Mesenchymal stem cell (in vitro differentiated cells and primary cell): ENCODE measurements at regions not wholly inside any gene's neighbourhood (a gene's known extent, or its start where the extent isn't known, plus 50 kb on each side); places are given as distances from the start of the nearest gene placed in this dataset.

Source experiments
- DNase-seq: peaks from one replicate; pipeline ENCODE4 v3.0.0-alpha.2; 2013
- H2AFZ ChIP-seq: one replicate; pipeline ENCODE4 v1.6.1; 2013; ENCODE audit warnings: low read depth, mild to moderate bottlenecking, control low read depth, inconsistent platforms, low read length, moderate library complexity
- H2AK5ac ChIP-seq: 2 replicates; pipeline ENCODE4 v1.6.1; 2013; ENCODE audit warnings: low read length, moderate library complexity, mild to moderate bottlenecking, inconsistent platforms; ENCODE audit not compliant: severe bottlenecking
- H2BK120ac ChIP-seq: one replicate; pipeline ENCODE4 v1.6.1; 2013; ENCODE audit warnings: low read depth, mild to moderate bottlenecking, inconsistent platforms, low read length, moderate library complexity
- H2BK12ac ChIP-seq, 2 experiments: one replicate each; pipeline ENCODE4 v1.6.1; 2013; ENCODE audit warnings: inconsistent platforms in 2 of 2, low read length in 2 of 2, mild to moderate bottlenecking in 2 of 2, moderate library complexity in 2 of 2, control low read depth in 1 of 2
- H2BK15ac ChIP-seq: one replicate; pipeline ENCODE4 v1.6.1; 2013; ENCODE audit warnings: mild to moderate bottlenecking, low read depth, inconsistent platforms; ENCODE audit not compliant: poor library complexity, severe bottlenecking
- H2BK5ac ChIP-seq: 2 replicates; pipeline ENCODE4 v1.6.1; 2013; ENCODE audit warnings: low read depth, mild to moderate bottlenecking, low read length, control low read depth, inconsistent platforms; ENCODE audit not compliant: poor library complexity, severe bottlenecking
- H3K14ac ChIP-seq, 2 experiments: one replicate each; pipeline ENCODE4 v1.6.1; 2013; ENCODE audit warnings: inconsistent platforms in 2 of 2, low read length in 2 of 2, control low read depth in 1 of 2, mild to moderate bottlenecking in 1 of 2, moderate library complexity in 1 of 2
- H3K18ac ChIP-seq, 2 experiments: one replicate each; pipeline ENCODE4 v1.6.1; 2013; ENCODE audit warnings: inconsistent platforms in 2 of 2, low read length in 2 of 2, control low read depth in 1 of 2, low read depth in 1 of 2, mild to moderate bottlenecking in 1 of 2
- H3K23ac ChIP-seq, 2 experiments: one replicate each; pipeline ENCODE4 v1.6.1; 2013; ENCODE audit warnings: inconsistent platforms in 2 of 2, low read length in 2 of 2, mild to moderate bottlenecking in 2 of 2, moderate library complexity in 2 of 2, control low read depth in 1 of 2
- H3K27ac ChIP-seq: 2 replicates; pipeline ENCODE4 v1.5.1; 2013; ENCODE audit warnings: mild to moderate bottlenecking, moderate library complexity, low read length, control low read depth, inconsistent platforms; ENCODE audit not compliant: poor library complexity, severe bottlenecking
- H3K27me3 ChIP-seq, 2 experiments: 2 replicates each; pipeline versions ENCODE4 v1.6.1 to v1.7.0; 2013; ENCODE audit warnings: low read length in 2 of 2, mild to moderate bottlenecking in 2 of 2, moderate library complexity in 2 of 2, control low read depth in 1 of 2, inconsistent platforms in 1 of 2; ENCODE audit not compliant: control insufficient read depth in 1 of 2, insufficient read depth in 1 of 2
- H3K36me3 ChIP-seq, 2 experiments: 2 replicates each; pipeline versions ENCODE4 v1.6.1 to v1.7.0; 2013; ENCODE audit warnings: low read length in 2 of 2, control low read depth in 1 of 2, inconsistent platforms in 1 of 2, low read depth in 1 of 2, mild to moderate bottlenecking in 1 of 2; ENCODE audit not compliant: insufficient read depth in 2 of 2, control insufficient read depth in 1 of 2
- H3K4ac ChIP-seq, 2 experiments: one replicate each; pipeline ENCODE4 v1.6.1; 2013; ENCODE audit warnings: inconsistent platforms in 2 of 2, low read length in 2 of 2, mild to moderate bottlenecking in 2 of 2, moderate library complexity in 2 of 2, control low read depth in 1 of 2, low read depth in 1 of 2
- H3K4me1 ChIP-seq: 2 replicates; pipeline ENCODE4 v1.6.1; 2013; ENCODE audit warnings: low read depth, low read length, control low read depth; ENCODE audit not compliant: control insufficient read depth, insufficient read depth
- H3K4me2 ChIP-seq: 2 replicates; pipeline ENCODE4 v1.6.1; 2013; ENCODE audit warnings: low read length, mild to moderate bottlenecking, inconsistent platforms; ENCODE audit not compliant: poor library complexity, severe bottlenecking
- H3K4me3 ChIP-seq, 2 experiments: 2 replicates each; pipeline versions ENCODE4 v1.5.1 to v1.7.0; 2013; ENCODE audit warnings: low read length in 2 of 2, mild to moderate bottlenecking in 2 of 2, control low read depth in 1 of 2, low read depth in 1 of 2; ENCODE audit not compliant: insufficient read depth in 1 of 2
- H3K79me1 ChIP-seq: replicated peaks from 2 replicates; pipeline ENCODE4 v1.6.1; 2013; ENCODE audit warnings: mild to moderate bottlenecking, control low read depth, low read length, inconsistent platforms; ENCODE audit not compliant: poor library complexity, severe bottlenecking
- H3K9ac ChIP-seq: 2 replicates; pipeline ENCODE4 v1.7.0; 2013; ENCODE audit warnings: mild to moderate bottlenecking, low read length, moderate library complexity
- H3K9me3 ChIP-seq: 2 replicates; pipeline ENCODE4 v1.7.0; 2013; ENCODE audit warnings: mild to moderate bottlenecking, low read length; ENCODE audit not compliant: control insufficient read depth
- H4K8ac ChIP-seq: one replicate; pipeline ENCODE4 v1.6.1; 2013; ENCODE audit warnings: inconsistent platforms, mild to moderate bottlenecking, low read length, moderate library complexity
- H4K91ac ChIP-seq: one replicate; pipeline ENCODE4 v1.6.1; 2013; ENCODE audit warnings: mild to moderate bottlenecking, low read length, inconsistent platforms
- WGBS: methylation state at CpG from one replicate; pipeline ENCODE4 v1.1.7; 2013; ENCODE audit warnings: mixed read lengths; 5-methylcytosine and 5-hydroxymethylcytosine counted together

- H3K4me3 ChIP-seq: no peak overlapping the region
Observed at GRCh38 chr5:125054146-125054545, 307.7 kb upstream of the ZNF608 start.

GRCh38 chr5:125056671-125057485, 310.4 kb upstream of the ZNF608 start:
- no peak overlapping the region for H3K23ac ChIP-seq
- 86% methylated on average over 6 of the region's 6 CpGs for WGBS
- H3K4ac ChIP-seq: no peak overlapping the region
- H3K79me1 ChIP-seq: no peaks in the 10 kb centered on the region
- H3K27ac ChIP-seq: no peak overlapping the region
- H2BK5ac ChIP-seq: no peak overlapping the region
- H2BK15ac ChIP-seq: no peak overlapping the region
- no peak overlapping the region for H4K8ac ChIP-seq
- no peak overlapping the region for H2AFZ ChIP-seq
- H3K14ac ChIP-seq: no peak overlapping the region
- H2BK12ac ChIP-seq: no peak overlapping the region
- no peak overlapping the region for H3K4me2 ChIP-seq
- H3K18ac ChIP-seq: no peak overlapping the region
- H3K36me3 ChIP-seq: no peaks in the 10 kb centered on the region
- H4K91ac ChIP-seq: no peak overlapping the region
- H3K9ac ChIP-seq: no peak overlapping the region
- H3K27me3 ChIP-seq: no peaks in the 10 kb centered on the region
- no peak overlapping the region for H3K4me3 ChIP-seq
- H3K4me1 ChIP-seq: peaks cover 1% of the 10 kb centered on the region
- no peak overlapping the region for H2BK120ac ChIP-seq
- no peaks in the 10 kb centered on the region for H3K9me3 ChIP-seq
- DNase-seq: no peak
- no peak overlapping the region for H2AK5ac ChIP-seq

More at GRCh38 chr5:125054146-125054545, 307.7 kb upstream of the ZNF608 start:
- H2BK15ac ChIP-seq: no peak overlapping the region
- H3K4me1 ChIP-seq: peaks cover under 1% of the 10 kb centered on the region
- H3K27ac ChIP-seq: no peak overlapping the region
- no peak overlapping the region for H3K23ac ChIP-seq
- H2BK12ac ChIP-seq: no peak overlapping the region
- no peak overlapping the region for H2AFZ ChIP-seq
- no peak overlapping the region for H4K8ac ChIP-seq
- H3K14ac ChIP-seq: no peak overlapping the region
- H3K18ac ChIP-seq: no peak overlapping the region
- no peaks in the 10 kb centered on the region for H3K79me1 ChIP-seq
- H2BK5ac ChIP-seq: no peak overlapping the region
- H3K9me3 ChIP-seq: no peaks in the 10 kb centered on the region
- H3K4ac ChIP-seq: no peak overlapping the region
- H2BK120ac ChIP-seq: no peak overlapping the region
- DNase-seq: no peak
- no peaks in the 10 kb centered on the region for H3K27me3 ChIP-seq
- H3K9ac ChIP-seq: no peak overlapping the region
- H2AK5ac ChIP-seq: no peak overlapping the region
- WGBS: 90% methylated on average over 4 of the region's 4 CpGs
- no peaks in the 10 kb centered on the region for H3K36me3 ChIP-seq
- no peak overlapping the region for H3K4me2 ChIP-seq
- H4K91ac ChIP-seq: no peak overlapping the region

- no peak overlapping the region for H3K9ac ChIP-seq
- no peak overlapping the region for H2BK120ac ChIP-seq
- H3K4me3 ChIP-seq: no peak overlapping the region
- H3K4me1 ChIP-seq: peaks cover 1% of the 10 kb centered on the region
- H3K9me3 ChIP-seq: no peaks in the 10 kb centered on the region
- H3K4ac ChIP-seq: no peak overlapping the region
- H3K14ac ChIP-seq: no peak overlapping the region
- H3K23ac ChIP-seq: no peak overlapping the region
- H2BK12ac ChIP-seq: no peak overlapping the region
- H2BK15ac ChIP-seq: no peak overlapping the region
- no peak overlapping the region for H2AFZ ChIP-seq
- H3K27ac ChIP-seq: no peak overlapping the region
- no peak overlapping the region for H2BK5ac ChIP-seq
- 67% methylated on average over 5 of the region's 9 CpGs for WGBS
- H4K8ac ChIP-seq: no peak overlapping the region
- H4K91ac ChIP-seq: no peak overlapping the region
- no peaks in the 10 kb centered on the region for H3K27me3 ChIP-seq
- no peaks in the 10 kb centered on the region for H3K79me1 ChIP-seq
- peak; percentile 56 for DNase-seq
- H3K18ac ChIP-seq: no peak overlapping the region
- no peak overlapping the region for H2AK5ac ChIP-seq
- no peaks in the 10 kb centered on the region for H3K36me3 ChIP-seq
- no peak overlapping the region for H3K4me2 ChIP-seq
Observed at GRCh38 chr5:125057912-125058826, 311.7 kb upstream of the ZNF608 start.
